SJCRH30 (cell line): ENCODE measurements at regions not wholly inside any gene's neighbourhood (a gene's known extent, or its start where the extent isn't known, plus 50 kb on each side); places are given as distances from the start of the nearest gene placed in this dataset.

ENCODE experiments used
- DNase-seq, 2 experiments: peaks; one replicate each; pipeline ENCODE4 v3.0.0-alpha.2; 2015 to 2020
- H3K27ac ChIP-seq: fragments of 250-450 bp; sonication (Bioruptor Pico); 2 replicates; pipeline ENCODE4 v1.5.1; 2020; ENCODE audit warnings: mild to moderate bottlenecking, moderate library complexity
- H3K27me3 ChIP-seq: fragments of 250-450 bp; sonication (Bioruptor Pico); 2 replicates; pipeline ENCODE4 v1.5.1; 2020; ENCODE audit warnings: mild to moderate bottlenecking, moderate library complexity
- H3K36me3 ChIP-seq: fragments of 250-450 bp; sonication (Bioruptor Pico); 2 replicates; pipeline ENCODE4 v1.5.1; 2020; ENCODE audit warnings: mild to moderate bottlenecking, moderate library complexity
- H3K4me1 ChIP-seq: fragments of 250-450 bp; sonication (Bioruptor Pico); 2 replicates; pipeline ENCODE4 v1.5.1; 2020; ENCODE audit warnings: mild to moderate bottlenecking, moderate library complexity
- H3K4me3 ChIP-seq: fragments of 250-450 bp; sonication (Bioruptor Pico); 2 replicates; pipeline ENCODE4 v1.5.1; 2020; ENCODE audit warnings: mild to moderate bottlenecking, moderate library complexity
- H3K9me3 ChIP-seq: fragments of 250-450 bp; sonication (Bioruptor Pico); replicated peaks from 2 replicates; pipeline ENCODE4 v1.5.1; 2020; ENCODE audit warnings: mild to moderate bottlenecking, moderate library complexity

GRCh38 chr10:78349165-78349516 lies 315.5 kb downstream of the RPS24 start:
- no peaks in the 10 kb centered on the region for H3K36me3 ChIP-seq
- H3K4me1 ChIP-seq = no peaks in the 10 kb centered on the region
- no peak overlapping the region for H3K27ac ChIP-seq
- no peaks in the 10 kb centered on the region for H3K9me3 ChIP-seq
- DNase-seq = no peak
- H3K4me3 ChIP-seq = no peak overlapping the region
- H3K27me3 ChIP-seq = no peaks in the 10 kb centered on the region

- Histone ChIP-seq H3K27me3 (no peaks in the 10 kb centered on the region), H3K9me3 (no peaks in the 10 kb centered on the region), H3K27ac (no peak overlapping the region), H3K36me3 (no peaks in the 10 kb centered on the region), H3K4me1 (no peaks in the 10 kb centered on the region), H3K4me3 (no peak overlapping the region)
- DNase-seq = no peak
Observed at GRCh38 chr10:78349911-78350663, 316.4 kb downstream of the RPS24 start.

DNA sequence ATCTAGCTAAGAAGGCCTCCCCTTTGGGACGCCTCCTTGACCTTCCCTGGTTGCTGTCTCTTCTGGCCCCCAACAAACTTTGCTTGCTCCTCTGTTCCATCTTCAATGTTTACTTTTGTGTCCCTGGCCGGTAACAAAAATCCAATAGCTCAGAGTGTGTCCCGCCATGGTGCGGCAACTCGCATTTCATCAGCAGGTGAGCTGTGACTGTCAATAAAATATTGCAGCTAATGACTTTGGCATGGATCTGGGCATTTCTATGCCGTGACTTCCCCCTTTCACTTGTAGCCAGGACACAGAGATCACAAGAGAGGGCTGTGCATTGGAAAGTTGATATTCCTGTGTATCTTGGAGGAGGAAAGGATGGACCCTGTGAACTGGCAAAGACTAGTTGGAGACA lies 317.6 kb downstream of the RPS24 start:
- H3K36me3 ChIP-seq = no peaks in the 10 kb centered on the region
- H3K4me1 ChIP-seq = no peaks in the 10 kb centered on the region
- H3K27me3 ChIP-seq = no peaks in the 10 kb centered on the region
- no peak overlapping the region for H3K27ac ChIP-seq
- H3K9me3 ChIP-seq = no peaks in the 10 kb centered on the region
- no peak overlapping the region for H3K4me3 ChIP-seq
- no peak for DNase-seq

- no peaks in the 10 kb centered on the region for H3K36me3 ChIP-seq
- no peak for DNase-seq
- H3K27me3 ChIP-seq = no peaks in the 10 kb centered on the region
- H3K9me3 ChIP-seq = no peaks in the 10 kb centered on the region
- no peak overlapping the region for H3K4me3 ChIP-seq
- H3K4me1 ChIP-seq = no peaks in the 10 kb centered on the region
- H3K27ac ChIP-seq = no peak overlapping the region
Observed at GRCh38 chr10:78351809-78352208, 318.1 kb downstream of the RPS24 start.

DNA sequence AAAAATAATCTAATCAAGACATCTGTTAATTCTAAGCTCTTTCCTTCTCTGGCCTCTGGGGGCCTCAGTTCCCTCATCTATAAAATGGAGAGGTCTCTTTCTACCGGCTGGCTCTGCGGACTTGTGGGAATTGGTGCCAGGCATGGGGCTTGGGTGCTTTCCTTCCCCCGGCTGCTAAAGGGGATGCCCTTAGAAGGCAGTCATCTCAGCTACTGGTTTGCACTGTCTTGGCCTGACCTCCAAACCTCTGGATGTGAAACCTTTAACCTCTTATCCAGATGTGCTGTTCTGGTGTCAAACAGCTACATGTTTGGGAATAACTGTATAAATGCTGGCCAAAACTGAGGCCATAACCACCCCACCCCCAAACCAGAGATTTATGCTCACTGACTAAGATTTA lies 320.0 kb downstream of the RPS24 start:
- H3K4me1 ChIP-seq = no peaks in the 10 kb centered on the region
- H3K27me3 ChIP-seq = 0 out of 2 replicates have a peak, but pooled peaks cover 4% of the 10 kb centered on the region
- no peak overlapping the region for H3K27ac ChIP-seq
- no peaks in the 10 kb centered on the region for H3K36me3 ChIP-seq
- no peaks in the 10 kb centered on the region for H3K9me3 ChIP-seq
- no peak overlapping the region for H3K4me3 ChIP-seq
- no peak for DNase-seq

DNA sequence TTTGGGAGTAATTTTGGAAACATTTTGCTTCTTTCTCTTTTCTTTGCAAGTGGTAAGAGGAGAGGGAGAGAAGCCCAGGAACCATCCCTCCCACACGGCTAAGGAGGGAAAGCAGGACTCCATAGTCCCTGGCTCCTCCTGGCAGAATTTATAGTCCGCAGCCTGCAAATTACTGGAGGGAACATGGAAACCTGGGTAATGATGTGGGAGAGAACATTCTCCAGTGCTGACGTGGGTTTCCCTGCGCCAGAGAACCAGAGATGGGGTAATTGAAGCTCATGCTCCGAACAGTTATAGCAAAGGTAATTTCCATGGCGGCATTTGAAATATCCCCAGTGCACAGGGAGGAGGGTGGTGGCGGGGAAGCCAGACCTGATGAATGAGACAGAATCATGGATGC lies 320.4 kb downstream of the RPS24 start:
- no peak for DNase-seq

GRCh38 chr10:78356291-78356900 lies 322.7 kb downstream of the RPS24 start:
- Histone ChIP-seq H3K4me3 (no peak overlapping the region), H3K27ac (no peak overlapping the region), H3K9me3 (no peaks in the 10 kb centered on the region), H3K4me1 (no peaks in the 10 kb centered on the region), H3K36me3 (no peaks in the 10 kb centered on the region), H3K27me3 (0 out of 2 replicates have a peak, but pooled peaks cover 4% of the 10 kb centered on the region)
- no peak for DNase-seq

More for the DNA sequence above, 320.4 kb downstream of the RPS24 start:
- no peaks in the 10 kb centered on the region for H3K36me3 ChIP-seq
- H3K27me3 ChIP-seq = 0 out of 2 replicates have a peak, but pooled peaks cover 4% of the 10 kb centered on the region
- H3K4me1 ChIP-seq = no peaks in the 10 kb centered on the region
- no peak overlapping the region for H3K27ac ChIP-seq
- no peaks in the 10 kb centered on the region for H3K9me3 ChIP-seq
- no peak overlapping the region for H3K4me3 ChIP-seq

- DNase-seq = no peak
- Histone ChIP-seq H3K4me1 (no peaks in the 10 kb centered on the region), H3K4me3 (no peak overlapping the region), H3K9me3 (no peaks in the 10 kb centered on the region), H3K27ac (no peak overlapping the region), H3K27me3 (0 out of 2 replicates have a peak, but pooled peaks cover 4% of the 10 kb centered on the region), H3K36me3 (no peaks in the 10 kb centered on the region)
Observed at GRCh38 chr10:78357141-78358063, 323.7 kb downstream of the RPS24 start.

- no peaks in the 10 kb centered on the region for H3K4me1 ChIP-seq
- no peak overlapping the region for H3K27ac ChIP-seq
- no peaks in the 10 kb centered on the region for H3K9me3 ChIP-seq
- H3K4me3 ChIP-seq = no peak overlapping the region
- no peak for DNase-seq
- H3K36me3 ChIP-seq = no peaks in the 10 kb centered on the region
- H3K27me3 ChIP-seq = 0 out of 2 replicates have a peak, but pooled peaks cover 4% of the 10 kb centered on the region
Observed at GRCh38 chr10:78358351-78358750, 324.7 kb downstream of the RPS24 start.

DNA sequence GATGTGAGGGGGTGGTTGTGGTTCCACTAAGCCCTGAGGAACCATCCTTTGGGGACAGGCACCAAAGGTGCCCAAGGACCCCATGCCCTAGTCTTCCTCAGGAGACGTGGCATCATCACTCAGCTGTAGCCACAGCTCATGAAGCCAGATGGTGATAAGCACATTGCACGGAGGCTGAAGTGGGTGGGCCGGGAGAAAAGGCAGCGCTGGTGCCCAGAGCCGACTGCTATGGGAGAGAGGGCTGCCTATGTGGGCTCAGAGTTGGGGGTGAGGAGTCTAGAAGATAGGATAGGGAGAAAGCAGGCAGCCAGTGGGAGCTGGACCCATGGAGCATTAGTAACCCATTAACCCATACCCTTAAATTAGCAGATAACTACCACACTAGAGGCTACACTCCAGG lies 325.3 kb downstream of the RPS24 start:
- Histone ChIP-seq H3K27ac (no peak overlapping the region), H3K4me3 (no peak overlapping the region), H3K36me3 (no peaks in the 10 kb centered on the region), H3K27me3 (0 out of 2 replicates have a peak, but pooled peaks cover 4% of the 10 kb centered on the region), H3K9me3 (no peaks in the 10 kb centered on the region), H3K4me1 (no peaks in the 10 kb centered on the region)
- DNase-seq = no peak

DNA sequence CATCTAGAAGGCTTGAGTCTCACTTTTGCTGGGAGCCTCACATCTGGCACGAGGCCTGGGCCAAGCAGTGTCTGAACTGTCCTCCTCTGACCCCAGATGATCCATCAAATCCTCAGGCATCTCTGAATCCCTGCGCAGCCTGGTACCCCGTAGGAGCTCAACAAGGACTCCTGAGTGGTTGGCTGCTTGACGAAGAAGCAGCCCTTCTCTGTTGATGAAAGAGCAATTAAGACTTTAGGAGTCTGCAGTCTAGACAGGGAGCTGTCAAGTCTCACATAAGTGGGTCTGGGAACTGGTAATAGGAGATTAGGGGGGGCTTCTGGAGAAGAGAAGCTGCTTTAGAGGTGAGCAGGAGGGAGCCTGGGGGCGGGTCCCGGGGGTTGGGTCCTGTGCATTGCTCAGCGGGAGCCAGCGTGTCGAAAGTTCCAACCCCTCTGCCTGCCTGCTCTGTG lies 326.0 kb downstream of the RPS24 start:
- no peak overlapping the region for H3K27ac ChIP-seq
- 0 out of 2 replicates have a peak, but pooled peaks cover 4% of the 10 kb centered on the region for H3K27me3 ChIP-seq
- H3K36me3 ChIP-seq = no peaks in the 10 kb centered on the region
- no peaks in the 10 kb centered on the region for H3K9me3 ChIP-seq
- DNase-seq = no peak
- H3K4me1 ChIP-seq = no peaks in the 10 kb centered on the region
- H3K4me3 ChIP-seq = no peak overlapping the region

GRCh38 chr10:78360284-78360683 lies 326.6 kb downstream of the RPS24 start:
- Histone ChIP-seq H3K4me3 (no peak overlapping the region), H3K27me3 (0 out of 2 replicates have a peak, but pooled peaks cover 4% of the 10 kb centered on the region), H3K4me1 (no peaks in the 10 kb centered on the region), H3K9me3 (no peaks in the 10 kb centered on the region), H3K27ac (no peak overlapping the region), H3K36me3 (no peaks in the 10 kb centered on the region)
- no peak for DNase-seq

- Histone ChIP-seq H3K36me3 (no peaks in the 10 kb centered on the region), H3K27ac (no peak overlapping the region), H3K27me3 (peaks cover 9% of the 10 kb centered on the region; the same call in 1 of the 2 replicates), H3K4me1 (no peaks in the 10 kb centered on the region), H3K9me3 (no peaks in the 10 kb centered on the region), H3K4me3 (no peak overlapping the region)
- no peak for DNase-seq
Observed at GRCh38 chr10:78361031-78361430, 327.4 kb downstream of the RPS24 start.

- no peak for DNase-seq
- H3K36me3 ChIP-seq = no peaks in the 10 kb centered on the region
- no peaks in the 10 kb centered on the region for H3K4me1 ChIP-seq
- no peak overlapping the region for H3K4me3 ChIP-seq
- no peak overlapping the region for H3K27ac ChIP-seq
- peaks cover 15% of the 10 kb centered on the region; the same call in 1 of the 2 replicates for H3K27me3 ChIP-seq
- no peaks in the 10 kb centered on the region for H3K9me3 ChIP-seq
Observed at GRCh38 chr10:78362406-78363022, 328.9 kb downstream of the RPS24 start.
